Stimulated activated CD8-positive, alpha-beta memory T cell treated with anti-CD3 and anti-CD28 coated beads, Interleukin-12 subunit alpha, Interleukin-12 subunit beta, amount 100 ng/mL, for 1 hour (primary cell): ENCODE measurements at regions not wholly inside any gene's neighbourhood (a gene's known extent, or its start where the extent isn't known, plus 50 kb on each side); places are given as distances from the start of the nearest gene placed in this dataset.

Experiments used
- DNase-seq: peaks from one replicate; pipeline ENCODE4 v3.0.0-alpha.2; 2020; ENCODE audit warnings: low read depth

DNA sequence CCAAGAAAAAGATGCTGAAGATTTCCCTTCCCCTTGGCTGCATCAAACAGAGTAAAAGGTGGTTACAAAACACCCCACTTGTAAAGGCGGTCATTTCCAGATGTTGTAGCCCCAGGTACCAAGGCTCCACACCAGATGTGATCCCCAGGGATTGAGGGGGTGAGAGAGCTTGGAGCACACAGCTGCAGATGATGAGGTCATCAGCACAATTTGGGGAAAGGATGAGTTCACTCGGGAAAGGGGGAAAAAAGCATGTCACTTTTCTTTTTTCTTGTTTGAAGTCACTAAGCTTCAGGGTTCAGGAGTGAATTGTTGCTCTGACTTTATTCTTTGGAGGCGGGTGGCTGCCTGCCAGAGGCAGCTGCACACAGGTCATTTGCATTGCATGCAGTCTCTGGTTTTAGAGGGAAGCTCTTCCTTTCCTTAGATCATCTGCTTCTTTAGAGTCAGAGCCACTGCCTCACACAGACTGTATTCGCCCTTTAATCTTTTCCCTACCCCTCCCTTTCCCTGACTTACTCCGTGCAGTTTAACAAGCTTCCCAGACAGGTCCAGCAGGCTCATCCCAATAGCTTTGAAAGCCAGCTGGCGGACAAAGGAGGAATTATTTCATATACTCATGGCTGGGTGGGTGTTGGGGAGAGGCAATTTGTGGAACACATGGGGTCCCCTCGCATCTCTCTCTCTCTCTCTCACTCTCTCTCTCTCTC lies 409.3 kb upstream of the SLC24A2 start:
- no peak for DNase-seq

DNA sequence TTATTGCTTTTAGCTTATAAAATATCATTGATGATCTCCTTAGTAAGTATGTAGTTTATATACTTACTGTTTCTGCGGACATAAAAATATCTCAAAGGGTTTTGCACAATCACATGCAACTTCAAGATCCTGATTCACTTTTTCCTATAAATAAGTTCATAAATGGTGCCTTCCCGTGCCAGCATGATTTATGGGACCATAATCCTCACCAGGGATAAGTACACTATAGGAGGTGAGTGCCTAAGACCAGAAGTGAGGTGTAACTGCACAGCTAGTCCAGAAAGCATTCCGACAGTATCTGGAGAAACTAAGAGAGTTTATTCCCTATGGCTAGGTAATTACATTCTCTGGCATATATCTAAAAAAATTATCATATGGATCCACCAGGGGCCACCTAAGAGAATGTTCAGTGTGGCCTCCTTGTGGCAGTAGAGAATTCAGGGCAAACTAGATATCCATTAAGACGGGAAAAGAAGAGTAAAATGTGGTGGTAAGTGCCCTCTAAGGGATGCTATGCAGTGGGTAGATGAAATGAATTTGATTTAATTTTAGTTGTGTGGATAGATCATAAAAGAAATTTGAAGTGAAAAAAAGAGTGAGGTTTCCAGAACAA lies 402.5 kb upstream of the SLC24A2 start:
- no peak for DNase-seq

DNA sequence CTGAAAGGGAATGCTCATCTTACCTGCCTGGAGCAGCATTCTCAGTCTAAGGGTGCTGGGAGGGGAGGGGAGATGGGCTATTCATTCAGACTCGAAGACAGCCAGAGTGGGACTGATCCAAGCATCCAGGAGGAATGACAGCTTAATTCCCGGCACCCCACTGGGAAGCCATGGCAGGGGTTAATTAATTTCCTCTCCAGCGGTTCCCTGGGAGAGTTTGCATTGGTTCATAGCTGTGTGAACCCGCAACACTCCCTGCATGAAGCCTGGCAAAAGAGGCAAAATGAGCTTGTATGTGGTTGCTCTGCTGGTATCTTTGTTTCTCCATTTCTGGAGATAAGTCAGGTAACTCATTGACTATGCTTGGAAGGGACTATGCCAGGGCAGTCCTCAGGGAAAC lies 401.0 kb upstream of the SLC24A2 start:
- DNase-seq = no peak

DNA sequence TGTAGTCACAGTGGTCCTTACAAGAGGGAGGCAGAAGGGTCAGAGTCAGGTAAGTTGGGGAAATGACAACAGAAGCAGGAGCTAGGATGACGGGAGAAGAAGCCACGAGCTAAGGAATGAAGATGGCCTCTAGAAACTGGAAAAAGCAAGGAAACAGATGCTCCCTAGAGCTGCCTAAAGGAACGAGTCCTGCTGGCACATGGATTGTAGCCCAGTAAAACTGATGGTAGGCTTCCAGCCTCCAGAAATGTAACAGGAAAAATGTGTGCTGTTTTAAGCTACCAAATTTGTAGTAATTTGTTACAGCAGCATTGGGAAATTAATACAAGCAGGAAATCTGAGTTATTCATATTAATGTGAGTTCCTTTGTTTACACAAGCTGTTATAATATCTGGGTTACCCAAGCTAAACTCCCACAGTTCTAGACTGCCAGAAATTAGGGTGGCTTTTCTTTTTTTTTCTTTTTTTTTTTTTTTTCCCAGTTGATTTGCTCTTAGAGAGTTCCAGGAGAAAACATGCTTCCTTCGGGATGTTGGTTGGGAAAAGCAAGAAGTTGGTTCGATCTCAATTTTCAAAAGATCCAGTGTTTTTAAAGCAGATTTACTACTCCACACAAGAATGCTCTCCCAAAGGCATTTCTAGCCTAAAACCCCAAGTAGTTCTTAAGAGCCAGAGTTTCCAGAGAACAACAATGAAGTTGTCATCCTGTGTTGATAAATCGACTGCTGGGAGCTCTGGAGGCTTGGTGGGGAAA lies 400.0 kb upstream of the SLC24A2 start:
- DNase-seq = no peak

DNA sequence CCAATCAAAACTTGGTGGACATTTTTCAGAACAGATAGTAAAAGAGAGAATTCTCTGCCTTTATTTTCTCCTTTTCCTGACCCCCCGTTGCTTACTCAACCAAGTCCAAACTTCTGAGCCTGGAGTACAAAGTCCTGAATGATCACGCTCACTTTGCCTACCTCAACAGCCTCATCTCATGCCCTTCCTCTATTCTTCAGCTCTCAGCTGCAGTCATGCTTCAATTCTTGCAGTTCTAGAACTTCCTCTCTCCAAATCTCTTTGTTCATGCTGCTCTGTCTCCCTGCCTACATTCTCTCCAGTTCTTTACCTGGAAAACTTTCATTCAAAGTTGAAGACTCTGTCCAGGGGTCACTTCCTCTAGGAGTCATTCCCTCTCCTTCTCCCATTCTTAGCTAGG lies 398.5 kb upstream of the SLC24A2 start:
- no peak for DNase-seq

DNA sequence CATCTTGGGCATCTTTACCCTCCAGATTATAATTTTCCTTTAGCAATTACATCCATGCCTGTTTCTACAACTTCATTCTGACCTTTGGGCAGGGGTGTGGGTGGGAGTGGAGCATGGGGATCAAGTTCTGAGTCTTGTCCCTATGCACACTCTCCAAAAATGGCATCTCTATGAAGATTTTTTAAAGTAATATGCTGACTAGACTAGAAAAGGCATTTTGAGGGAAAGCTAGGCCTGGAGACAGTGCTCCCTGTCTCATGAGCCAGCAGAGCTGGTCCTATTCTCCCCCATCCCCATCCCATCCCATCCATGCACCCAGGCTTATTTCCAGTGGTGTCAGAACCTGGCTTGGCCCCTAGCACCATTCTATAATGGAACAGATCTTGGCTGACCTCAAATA lies 398.0 kb upstream of the SLC24A2 start:
- DNase-seq = no peak

DNA sequence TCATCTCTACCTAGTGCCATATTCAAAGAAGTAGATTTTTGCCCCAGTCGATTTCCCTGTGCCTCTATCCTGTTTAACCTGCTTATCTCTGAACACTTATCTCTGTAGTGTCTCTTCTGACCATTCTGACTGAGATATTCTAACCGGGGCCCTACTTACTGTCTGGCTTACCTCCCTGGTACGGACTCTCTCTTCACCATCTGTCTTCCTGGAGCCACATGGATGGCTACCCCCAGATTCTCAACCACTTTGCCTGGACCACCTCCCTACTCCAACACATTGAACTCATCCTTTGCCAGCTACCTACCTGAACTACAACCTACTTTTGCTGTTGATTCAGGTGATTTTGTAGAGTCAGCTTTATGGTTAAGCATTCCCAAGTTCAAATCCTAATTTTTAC lies 397.4 kb upstream of the SLC24A2 start:
- no peak for DNase-seq

DNA sequence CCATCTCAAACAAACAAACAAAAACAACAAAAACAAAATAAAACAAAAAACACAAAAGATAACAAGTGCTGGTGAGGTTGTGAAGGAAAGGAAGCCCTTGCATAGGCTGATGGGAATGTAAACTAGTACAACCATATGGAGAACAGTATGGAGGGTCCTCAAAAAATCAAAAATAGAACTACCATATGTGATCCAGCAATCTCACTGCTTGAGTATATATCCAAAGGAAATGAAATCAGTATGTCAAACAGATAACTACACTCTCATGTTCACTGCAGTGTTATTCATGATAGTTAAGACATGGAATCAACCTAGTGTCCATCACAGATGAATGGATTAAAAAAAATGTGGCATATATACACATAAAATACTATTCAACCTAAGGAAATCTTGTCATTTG lies 395.7 kb upstream of the SLC24A2 start:
- no peak for DNase-seq

DNA sequence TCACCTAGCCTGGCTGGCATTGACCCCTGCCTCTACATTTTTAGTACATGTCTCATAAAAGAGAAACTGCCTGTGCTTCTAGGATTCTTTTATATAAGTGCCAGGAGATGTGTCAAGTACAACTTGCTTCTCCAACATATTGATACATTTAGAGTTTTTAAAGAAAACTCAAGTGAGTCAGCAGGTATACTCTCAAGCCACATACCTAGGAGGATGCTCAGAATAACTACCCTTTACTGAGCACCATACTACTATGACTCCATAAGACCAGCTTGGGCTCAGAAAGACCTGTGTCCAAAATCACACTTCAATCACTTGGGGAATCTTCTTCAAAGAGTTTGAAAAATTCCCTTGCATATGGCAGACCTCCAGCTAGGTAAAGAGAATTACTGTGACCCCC lies 389.8 kb upstream of the SLC24A2 start:
- DNase-seq = no peak

DNA sequence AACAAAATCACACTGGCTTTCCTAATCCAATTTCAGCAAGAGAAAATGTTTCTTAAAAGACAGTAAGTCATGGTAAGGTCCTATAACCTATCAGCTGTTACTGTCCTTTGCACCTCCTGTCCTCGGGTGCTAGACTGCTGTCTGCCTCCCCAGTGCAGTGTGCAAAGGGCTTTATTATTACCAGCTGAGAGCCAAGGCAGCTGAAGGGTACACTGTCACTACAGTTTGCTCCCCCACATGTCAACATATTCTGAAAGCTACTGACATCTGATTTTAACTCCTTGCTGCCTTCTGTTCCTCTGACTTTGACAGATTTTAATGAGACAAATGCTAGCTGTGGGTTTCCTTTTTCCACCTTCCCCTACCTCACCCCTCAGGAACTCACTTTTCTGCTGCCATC lies 389.4 kb upstream of the SLC24A2 start:
- DNase-seq = no peak

DNA sequence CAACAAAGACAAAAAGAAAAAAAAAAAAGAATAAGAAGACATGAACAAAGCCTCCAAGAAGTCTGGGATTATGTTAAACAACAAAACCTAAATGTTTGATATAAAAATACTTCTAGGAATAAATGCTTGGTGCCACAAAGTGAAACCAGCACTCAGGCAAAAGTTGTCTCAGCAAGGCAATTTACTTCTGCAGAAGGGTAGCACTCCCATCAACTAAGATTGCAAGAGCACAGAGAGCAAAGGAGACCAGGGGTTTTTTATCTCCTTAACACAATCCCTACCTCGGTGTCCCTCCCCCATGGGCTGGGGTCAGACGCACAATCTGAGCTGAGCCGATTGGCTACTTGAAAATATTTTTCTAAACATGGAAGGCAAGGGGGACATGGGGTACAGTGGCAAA lies 381.3 kb upstream of the SLC24A2 start:
- no peak for DNase-seq

DNA sequence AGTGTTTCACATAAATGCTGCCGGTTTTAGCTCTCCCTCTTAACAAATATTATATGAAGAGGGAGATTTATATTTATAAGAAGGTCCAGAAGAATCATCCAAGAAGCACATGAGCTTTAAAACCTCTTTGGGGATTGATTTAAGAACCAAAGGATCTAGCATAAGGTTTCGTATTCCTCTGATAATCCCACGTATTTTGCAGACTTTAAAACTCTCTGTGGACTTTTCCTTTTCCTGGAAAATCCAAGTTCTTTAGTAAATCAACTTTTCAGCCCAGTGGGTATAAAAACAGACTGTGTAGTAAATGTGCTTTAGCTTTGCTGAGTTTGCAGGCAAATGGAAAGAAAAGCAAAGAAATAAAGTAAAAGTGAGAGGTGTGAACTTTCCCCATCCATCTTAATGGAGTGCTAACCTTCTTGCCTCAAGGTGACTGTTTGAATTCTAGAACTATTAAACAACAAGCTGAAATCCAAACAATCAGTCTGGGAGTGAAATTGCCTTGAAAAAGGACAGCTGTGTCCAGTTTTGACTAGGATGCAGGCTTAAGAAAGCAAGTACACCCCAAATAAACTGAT lies 363.4 kb upstream of the SLC24A2 start:
- no peak for DNase-seq

DNA sequence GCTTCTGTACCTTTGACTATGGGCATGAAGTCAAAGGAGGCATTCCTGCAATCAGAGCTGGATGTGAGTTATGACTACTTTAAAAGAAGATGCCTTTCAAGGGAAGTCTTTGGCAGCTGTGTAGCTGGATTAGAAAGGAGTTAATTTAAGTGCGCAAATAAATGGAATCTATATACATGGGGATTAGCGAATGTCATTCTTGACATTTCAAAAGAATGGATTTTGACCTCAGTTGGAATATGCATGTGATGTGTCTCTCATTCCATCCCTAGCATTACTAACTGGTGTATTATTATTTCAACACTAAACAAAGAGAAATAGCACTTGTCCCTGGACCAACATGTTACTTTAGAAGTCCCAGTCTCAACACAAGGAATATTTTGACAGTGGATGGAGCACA lies 359.6 kb upstream of the SLC24A2 start:
- no peak for DNase-seq

DNA sequence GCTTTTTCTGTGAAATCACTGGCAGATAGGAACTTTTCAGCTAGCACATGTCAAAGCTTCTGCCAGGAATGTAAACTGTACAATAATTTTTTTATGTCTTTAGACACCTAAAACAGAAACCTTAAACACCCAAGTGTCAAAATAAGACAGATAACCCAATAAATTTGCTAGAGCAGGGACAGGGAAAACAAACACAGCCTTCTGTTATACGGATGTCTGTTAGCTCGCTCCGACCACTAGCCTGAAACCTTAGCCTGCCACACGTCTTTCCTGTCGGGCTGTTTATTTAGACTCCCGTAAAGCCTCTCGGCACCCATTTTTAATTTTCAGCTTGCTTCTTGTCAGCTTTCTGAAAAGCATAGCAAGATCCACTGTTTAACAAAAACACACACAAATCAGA lies 355.4 kb upstream of the SLC24A2 start:
- no peak for DNase-seq

DNA sequence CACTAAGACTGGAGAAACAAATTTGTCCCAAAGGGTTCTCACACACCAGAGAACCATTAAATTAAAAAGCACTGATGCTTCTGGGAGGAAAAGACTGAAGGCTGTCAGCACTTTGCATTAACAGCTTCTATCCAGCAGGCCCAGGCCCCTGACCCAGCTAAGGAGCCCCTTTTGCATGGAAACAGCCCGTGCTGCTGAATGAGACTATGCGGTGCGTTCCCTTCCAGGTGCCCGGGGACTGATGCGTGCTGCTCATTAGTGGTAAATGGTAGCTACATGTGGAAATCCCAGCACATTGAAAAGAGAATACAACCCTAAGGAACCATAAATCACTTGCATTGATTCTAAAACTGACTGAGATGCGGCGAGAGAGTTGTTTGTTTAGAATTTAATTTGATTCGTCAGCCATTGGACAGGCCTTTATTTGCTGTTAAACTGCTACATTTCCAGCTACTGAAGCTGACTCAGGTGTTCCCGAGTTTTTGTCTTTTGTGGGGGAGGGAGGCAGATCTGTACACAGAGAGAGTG lies 351.0 kb upstream of the SLC24A2 start:
- DNase-seq = no peak

DNA sequence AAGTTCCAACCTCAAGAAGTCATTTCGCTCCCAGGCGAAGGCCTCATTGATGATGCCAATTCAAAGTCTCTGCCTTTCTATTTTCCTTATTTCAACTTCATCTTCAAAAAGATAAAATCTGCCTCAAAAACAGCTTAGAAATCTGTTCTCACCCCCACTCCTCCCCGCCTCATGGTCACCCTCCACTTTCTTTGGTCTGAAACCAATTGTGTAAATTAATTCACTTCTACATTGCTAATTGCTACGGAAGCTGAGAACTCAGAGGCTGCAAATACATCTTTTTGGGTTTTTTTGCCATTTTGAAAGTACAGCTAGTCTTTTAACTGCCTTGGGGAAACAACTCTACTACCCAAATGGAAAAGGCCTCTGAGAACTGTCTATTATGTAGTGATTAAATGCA lies 350.0 kb upstream of the SLC24A2 start:
- DNase-seq = no peak

DNA sequence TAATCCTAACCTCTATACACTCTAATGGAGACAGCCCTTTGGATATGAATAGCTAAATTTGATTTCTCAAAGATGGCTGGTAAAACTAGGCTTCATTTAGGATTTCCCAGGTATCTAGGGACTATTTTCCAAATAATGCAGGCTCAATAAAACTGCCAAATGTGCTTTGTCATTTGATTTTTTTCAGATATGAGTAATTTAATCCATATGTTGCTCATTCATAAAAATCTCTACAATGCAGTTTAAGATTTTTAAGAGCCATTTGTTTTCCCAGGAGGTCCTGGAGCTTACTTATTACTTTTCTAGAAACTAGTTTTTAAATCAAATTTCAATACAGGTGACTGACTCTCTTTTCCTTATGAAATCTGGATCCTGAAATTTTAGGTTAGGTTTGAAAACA lies 349.3 kb upstream of the SLC24A2 start:
- DNase-seq = no peak

DNA sequence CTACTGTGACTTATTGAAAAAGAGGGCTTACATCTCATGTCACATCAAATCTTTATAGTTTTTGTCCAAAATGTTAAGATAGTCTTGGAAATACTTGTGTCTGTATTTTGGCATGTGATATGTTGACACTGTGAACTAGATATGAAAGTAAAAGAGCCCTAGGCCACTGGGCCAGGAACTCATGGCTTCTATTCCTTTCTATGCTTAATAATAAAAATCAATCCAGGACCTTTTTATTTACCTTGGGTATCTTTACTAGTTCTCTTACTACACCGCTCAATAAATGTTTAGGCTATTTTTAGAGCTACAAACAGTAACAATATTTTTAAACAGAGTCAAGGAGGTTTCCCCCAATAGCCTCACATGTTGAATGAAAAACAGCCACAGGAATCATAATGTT lies 348.6 kb upstream of the SLC24A2 start:
- DNase-seq = no peak

DNA sequence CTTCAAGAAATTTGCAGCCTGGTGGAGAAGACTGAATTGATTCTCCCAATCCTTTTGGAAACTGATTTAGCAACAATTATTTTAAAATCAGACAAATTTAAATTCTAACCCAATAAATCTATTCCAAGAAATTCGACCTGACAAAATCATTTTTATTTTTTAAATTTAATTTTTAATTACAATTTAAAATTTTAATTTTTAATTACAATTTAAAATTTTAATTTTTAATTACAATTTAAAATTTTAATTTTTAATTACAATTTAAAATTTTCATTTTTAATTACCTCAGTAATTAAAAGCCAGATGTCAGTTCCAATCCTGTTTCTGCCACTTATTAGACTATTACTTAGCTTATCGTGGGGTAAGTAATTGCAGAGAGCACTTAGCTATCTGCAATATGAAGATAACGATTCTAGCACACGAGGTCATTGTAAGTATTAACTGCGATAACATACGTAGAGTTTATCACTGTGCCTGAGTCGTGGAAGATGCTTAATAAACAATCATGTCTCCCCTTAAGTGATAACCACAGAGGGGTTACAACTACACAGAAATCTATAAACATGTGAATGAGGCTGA lies 346.4 kb upstream of the SLC24A2 start:
- DNase-seq = no peak

DNA sequence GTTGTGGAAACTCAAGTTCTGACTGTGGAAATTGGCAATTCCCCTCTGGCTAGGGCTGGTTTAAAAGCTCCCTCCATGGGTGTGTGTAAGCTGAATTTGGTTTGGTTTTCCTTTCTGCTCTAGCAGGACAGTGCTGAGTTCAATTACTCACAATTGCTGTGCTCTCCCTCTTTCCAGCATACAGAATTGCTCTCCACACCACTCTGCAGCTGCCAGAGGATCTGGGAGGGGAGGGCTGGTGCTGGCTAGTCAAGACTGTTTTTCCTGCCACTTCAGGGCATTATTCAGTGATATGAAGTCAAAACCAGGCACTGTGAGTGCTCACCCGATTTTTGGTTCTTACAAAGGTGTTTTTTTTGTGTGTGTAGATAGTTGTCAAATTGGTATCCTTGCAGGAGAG lies 336.9 kb upstream of the SLC24A2 start:
- no peak for DNase-seq

DNA sequence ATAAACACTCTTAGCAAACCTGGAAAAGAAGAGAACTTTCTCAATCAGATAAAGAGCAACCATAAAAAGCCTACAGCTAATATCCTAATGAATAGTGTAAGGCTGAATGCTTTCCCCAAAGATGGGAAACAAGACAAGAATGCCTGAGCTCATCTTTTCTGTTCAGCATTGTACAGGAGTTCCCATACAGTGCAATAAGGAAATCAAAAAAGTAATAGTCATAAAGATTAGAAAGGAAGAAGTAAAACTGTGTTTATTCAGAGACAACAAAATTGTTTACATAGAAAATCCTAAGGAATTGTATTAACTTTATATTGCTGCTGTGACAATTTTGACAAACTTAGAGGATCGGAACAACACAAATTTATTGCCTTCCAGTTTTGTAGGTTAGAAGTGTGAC lies 330.7 kb upstream of the SLC24A2 start:
- no peak for DNase-seq

DNA sequence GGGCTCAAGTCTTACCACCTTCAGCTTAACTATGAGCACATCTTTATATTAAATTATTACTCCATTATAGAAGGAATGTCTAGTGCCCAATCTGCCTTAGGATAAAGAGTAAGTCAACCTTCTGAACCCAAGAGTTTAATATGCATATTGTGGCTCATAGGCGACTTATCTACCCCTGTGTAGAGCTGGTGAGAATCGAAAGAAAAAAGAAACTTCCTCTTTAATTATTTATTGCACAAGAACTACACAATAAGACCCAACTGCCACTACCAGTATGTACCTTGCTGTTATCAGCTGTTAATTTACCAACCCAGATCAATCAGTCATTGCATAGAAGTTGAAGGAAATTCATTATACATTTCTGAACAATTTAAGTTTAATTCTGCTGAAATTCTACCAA lies 329.1 kb upstream of the SLC24A2 start:
- DNase-seq = no peak

DNA sequence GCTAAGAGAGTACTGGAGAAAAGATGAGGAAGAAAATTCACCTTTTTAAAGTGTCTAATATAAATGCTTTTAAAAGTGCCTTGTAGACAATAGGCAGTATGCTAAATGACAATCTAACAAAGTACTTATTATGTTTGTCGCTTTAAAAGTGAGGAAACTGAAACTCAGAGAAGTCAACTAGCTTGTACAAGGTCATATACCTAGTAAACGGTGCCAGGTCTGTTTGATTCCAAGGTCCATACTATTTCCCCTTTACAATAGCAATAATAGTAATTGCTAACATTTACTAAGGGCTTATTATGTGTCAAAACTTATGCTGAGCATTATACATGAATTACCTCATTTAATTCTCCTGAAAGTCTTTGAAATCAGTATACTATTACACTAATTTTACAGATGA lies 328.6 kb upstream of the SLC24A2 start:
- no peak for DNase-seq
